GM21381 (cell line): ENCODE measurements at regions not wholly inside any gene's neighbourhood (a gene's known extent, or its start where the extent isn't known, plus 50 kb on each side); places are given as distances from the start of the nearest gene placed in this dataset.
"Not testable (repeated sequence)": the region's sequence is repeated elsewhere in the genome, so short reads cannot be mapped to it uniquely, and the experiment has no call there.

Experiments
- ATAC-seq: cut with Tn5 transposase; IDR thresholded peaks from one replicate; pipeline ENCODE4 v1.9.1; 2021; ENCODE audit warnings: mild to moderate bottlenecking, moderate library complexity; ENCODE audit not compliant: unreplicated experiment

GRCh38 chr2:87311896-87312441 is 290.3 kb upstream of the PLGLB1 start:
- ATAC-seq: not testable (repeated sequence)

GRCh38 chr2:87314622-87315021 is 293.0 kb upstream of the PLGLB1 start:
- not testable (repeated sequence) for ATAC-seq

GRCh38 chr2:87315183-87315902 is 293.7 kb upstream of the PLGLB1 start:
- ATAC-seq: not testable (repeated sequence)

- not testable (repeated sequence) for ATAC-seq
Measured at GRCh38 chr2:87317193-87317592, 295.5 kb upstream of the PLGLB1 start.

- not testable (repeated sequence) for ATAC-seq
Measured at GRCh38 chr2:87318814-87319491, 297.3 kb upstream of the PLGLB1 start.

GRCh38 chr2:87319705-87320104 is 298.1 kb upstream of the PLGLB1 start:
- not testable (repeated sequence) for ATAC-seq

GRCh38 chr2:87321201-87321600 is 299.6 kb upstream of the PLGLB1 start:
- not testable (repeated sequence) for ATAC-seq

GRCh38 chr2:87324335-87325041 is 302.8 kb upstream of the PLGLB1 start:
- not testable (repeated sequence) for ATAC-seq

- not testable (repeated sequence) for ATAC-seq
Measured at GRCh38 chr2:87325042-87325910, 303.6 kb upstream of the PLGLB1 start.

- not testable (repeated sequence) for ATAC-seq
Measured at GRCh38 chr2:87325911-87326294, 304.3 kb upstream of the PLGLB1 start.

GRCh38 chr2:87326754-87327153 is 305.1 kb upstream of the PLGLB1 start:
- ATAC-seq: not testable (repeated sequence)

GRCh38 chr2:87327648-87328371 is 306.2 kb upstream of the PLGLB1 start:
- not testable (repeated sequence) for ATAC-seq

- not testable (repeated sequence) for ATAC-seq
Measured at GRCh38 chr2:87329529-87329928, 307.9 kb upstream of the PLGLB1 start.

GRCh38 chr2:87330486-87330885 is 308.8 kb upstream of the PLGLB1 start:
- not testable (repeated sequence) for ATAC-seq

GRCh38 chr2:87331940-87332583 is 310.4 kb upstream of the PLGLB1 start:
- ATAC-seq: not testable (repeated sequence)

GRCh38 chr2:87334888-87335287 is 313.2 kb upstream of the PLGLB1 start:
- ATAC-seq: not testable (repeated sequence)

GRCh38 chr2:87338998-87339397 is 317.4 kb upstream of the PLGLB1 start:
- not testable (repeated sequence) for ATAC-seq

GRCh38 chr2:87341601-87342014 is 320.0 kb upstream of the PLGLB1 start:
- ATAC-seq: not testable (repeated sequence)

- not testable (repeated sequence) for ATAC-seq
Measured at GRCh38 chr2:87342175-87342574, 320.5 kb upstream of the PLGLB1 start.
